AG04450 (cell line): ENCODE measurements at regions not wholly inside any gene's neighbourhood (a gene's known extent, or its start where the extent isn't known, plus 50 kb on each side); places are given as distances from the start of the nearest gene placed in this dataset.

Source experiments
- CTCF ChIA-PET: fragments of 300-600, 350-600 bp; formaldehyde crosslinking; extraction: SDS; loops from one replicate; lab custom pipeline; 2022; ENCODE audit warnings: antibody characterized with exemption, inconsistent platforms; lab: Charles Lee
- POLR2A ChIA-PET: fragments of 350-600 bp; formaldehyde crosslinking; extraction: SDS; loops from one replicate; lab custom pipeline; 2021; ENCODE audit warnings: antibody characterized with exemption, inconsistent platforms; lab: Yijun Ruan, JAX
- DNase-seq: peaks from one replicate; pipeline ENCODE4 v3.0.0-alpha.2; 2011; ENCODE audit warnings: low read depth, low spot score
- H3K27ac ChIP-seq: one replicate; pipeline ENCODE4 v1.5.1; 2012; ENCODE audit warnings: low read depth, low read length, control low read depth
- H3K27me3 ChIP-seq: one replicate; pipeline ENCODE4 v1.6.0; 2012; ENCODE audit warnings: low read length; ENCODE audit not compliant: control insufficient read depth, insufficient read depth
- H3K4me3 ChIP-seq: 2 replicates; pipeline ENCODE4 v1.5.1; 2011; ENCODE audit warnings: mild to moderate bottlenecking, low read depth, low read length, control low read depth
- H3K9me3 ChIP-seq: 2 replicates; pipeline ENCODE4 v1.5.1; 2012; ENCODE audit warnings: low read length; ENCODE audit not compliant: control insufficient read depth, insufficient read depth
- TF ChIP-seq, protein P1 (sequence below): IDR thresholded peaks from 2 replicates; pipeline ENCODE4 v1.5.1; 2011; ENCODE audit warnings: low read depth, low read length, control low read depth, inconsistent platforms

DNA sequence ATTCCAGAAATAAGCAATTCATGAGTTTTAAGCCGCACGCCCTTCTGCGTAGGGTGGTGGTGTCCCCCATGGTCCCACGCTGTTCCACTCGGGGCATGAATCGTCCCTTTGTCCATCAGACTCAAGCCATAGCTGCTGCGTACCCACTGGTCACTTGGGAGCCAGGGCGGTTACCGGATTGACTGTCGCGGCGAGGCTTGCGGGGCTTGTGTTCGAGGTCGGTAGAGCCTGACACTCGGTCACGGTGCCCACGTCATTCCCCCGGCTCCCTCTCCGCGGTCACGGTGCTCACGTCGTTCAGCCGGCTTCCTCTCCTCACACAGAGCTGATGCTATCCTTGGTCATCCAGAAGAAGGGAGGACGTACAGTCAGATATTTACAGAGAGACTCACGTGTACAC is 1227.0 kb downstream of the BRD1 start:
- ChIA-PET CTCF (no interaction called here), POLR2A (no interaction called here)
- TF ChIP-seq, protein P1, sequence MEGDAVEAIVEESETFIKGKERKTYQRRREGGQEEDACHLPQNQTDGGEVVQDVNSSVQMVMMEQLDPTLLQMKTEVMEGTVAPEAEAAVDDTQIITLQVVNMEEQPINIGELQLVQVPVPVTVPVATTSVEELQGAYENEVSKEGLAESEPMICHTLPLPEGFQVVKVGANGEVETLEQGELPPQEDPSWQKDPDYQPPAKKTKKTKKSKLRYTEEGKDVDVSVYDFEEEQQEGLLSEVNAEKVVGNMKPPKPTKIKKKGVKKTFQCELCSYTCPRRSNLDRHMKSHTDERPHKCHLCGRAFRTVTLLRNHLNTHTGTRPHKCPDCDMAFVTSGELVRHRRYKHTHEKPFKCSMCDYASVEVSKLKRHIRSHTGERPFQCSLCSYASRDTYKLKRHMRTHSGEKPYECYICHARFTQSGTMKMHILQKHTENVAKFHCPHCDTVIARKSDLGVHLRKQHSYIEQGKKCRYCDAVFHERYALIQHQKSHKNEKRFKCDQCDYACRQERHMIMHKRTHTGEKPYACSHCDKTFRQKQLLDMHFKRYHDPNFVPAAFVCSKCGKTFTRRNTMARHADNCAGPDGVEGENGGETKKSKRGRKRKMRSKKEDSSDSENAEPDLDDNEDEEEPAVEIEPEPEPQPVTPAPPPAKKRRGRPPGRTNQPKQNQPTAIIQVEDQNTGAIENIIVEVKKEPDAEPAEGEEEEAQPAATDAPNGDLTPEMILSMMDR: no peak
- H3K27ac ChIP-seq: no peak overlapping the region
- no peak overlapping the region for H3K4me3 ChIP-seq
- H3K9me3 ChIP-seq: peaks cover 87% of the 10 kb centered on the region
- no peaks in the 10 kb centered on the region for H3K27me3 ChIP-seq
- no peak for DNase-seq

DNA sequence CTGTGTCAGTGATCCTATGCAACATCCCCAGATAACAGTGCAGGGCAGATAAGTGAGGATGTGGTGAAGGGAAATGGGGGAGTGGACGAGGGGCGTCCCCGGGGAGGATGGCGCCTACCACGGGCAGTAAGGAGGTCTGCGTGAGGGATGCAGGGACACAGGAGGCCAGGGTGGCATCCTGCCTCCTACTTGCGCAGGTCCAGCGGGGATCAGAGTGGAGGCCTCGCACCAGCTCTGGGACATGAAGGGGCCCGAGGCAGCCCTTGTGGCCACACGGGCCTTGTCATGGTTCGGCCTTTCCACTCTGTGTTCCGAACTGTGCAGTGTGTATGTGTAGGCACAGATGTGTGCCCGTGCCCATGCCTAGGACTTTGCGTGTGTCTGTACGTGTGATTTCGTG is 1227.5 kb downstream of the BRD1 start:
- POLR2A ChIA-PET: no interaction called here

DNA sequence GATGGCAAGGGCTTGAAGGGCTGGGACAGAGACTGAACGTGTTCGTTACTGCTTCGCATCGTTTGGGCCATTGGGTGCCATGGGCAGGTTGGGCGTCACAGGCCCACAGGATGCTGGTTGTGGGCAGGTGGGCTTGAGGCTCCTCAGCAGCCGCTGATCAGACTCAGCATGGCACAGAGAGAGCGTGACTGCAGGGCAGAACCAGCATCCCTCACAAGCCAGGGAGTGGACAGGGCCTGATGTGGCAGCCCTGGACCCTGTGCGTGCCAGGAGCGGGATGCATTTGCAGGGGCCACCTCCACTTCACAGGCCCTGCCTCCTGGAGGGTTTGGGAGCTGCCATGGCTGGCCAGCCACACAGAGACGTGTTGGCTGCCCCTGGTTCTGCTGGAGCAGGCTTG is 1228.3 kb downstream of the BRD1 start:
- POLR2A ChIA-PET: no interaction called here
- H3K27ac ChIP-seq: no peak overlapping the region
- no peak overlapping the region for H3K4me3 ChIP-seq
- no peaks in the 10 kb centered on the region for H3K27me3 ChIP-seq
- TF ChIP-seq, protein P1: no peak
- CTCF ChIA-PET: no interaction called here
- no peak for DNase-seq
- H3K9me3 ChIP-seq: peaks cover 95% of the 10 kb centered on the region

More for the DNA sequence above, 1227.5 kb downstream of the BRD1 start:
- Histone ChIP-seq H3K27me3 (no peaks in the 10 kb centered on the region), H3K27ac (no peak overlapping the region), H3K4me3 (no peak overlapping the region), H3K9me3 (peaks cover 91% of the 10 kb centered on the region)
- DNase-seq: no peak
- TF ChIP-seq, protein P1: no peak
- CTCF ChIA-PET: no interaction called here

DNA sequence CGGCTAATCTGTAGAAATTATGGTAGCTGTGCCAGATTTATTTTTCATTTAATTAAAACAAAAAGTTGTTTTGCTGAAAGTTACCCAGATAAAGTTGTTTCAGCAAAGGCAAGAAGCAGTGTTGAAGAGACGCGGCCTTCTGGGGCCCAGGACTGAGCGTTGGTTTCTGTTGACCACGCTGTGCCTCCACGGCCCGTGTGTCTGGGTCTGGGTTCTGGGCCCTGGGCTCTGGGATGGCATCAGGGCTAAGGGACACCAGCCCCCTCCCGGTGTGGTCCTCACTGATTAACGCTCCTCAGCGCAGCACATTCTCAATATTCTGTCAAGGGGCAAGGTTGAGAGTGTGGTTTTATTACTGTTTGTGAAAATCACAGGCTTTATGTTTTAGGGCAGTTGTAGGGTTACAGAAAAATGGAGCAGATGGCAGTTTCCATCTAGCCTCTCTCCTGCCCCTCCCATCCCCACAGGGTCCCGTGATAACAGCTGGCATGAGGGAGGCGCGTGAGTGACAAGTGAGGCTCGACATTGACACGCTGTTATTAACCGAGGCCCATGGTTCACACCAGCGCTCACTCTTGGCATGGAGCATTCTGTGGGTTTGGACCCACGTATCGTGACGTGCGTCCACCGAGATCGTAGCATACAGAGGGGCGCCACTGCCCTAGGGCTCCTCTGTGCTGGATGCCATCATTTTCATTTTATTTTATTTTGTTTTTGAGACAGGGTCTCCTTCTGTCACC is 1231.4 kb downstream of the BRD1 start:
- H3K27me3 ChIP-seq: no peaks in the 10 kb centered on the region
- CTCF ChIA-PET: no interaction called here
- TF ChIP-seq, protein P1: no peak
- no peak overlapping the region for H3K27ac ChIP-seq
- DNase-seq: no peak
- no peak overlapping the region for H3K4me3 ChIP-seq
- peaks cover 96% of the 10 kb centered on the region for H3K9me3 ChIP-seq
- POLR2A ChIA-PET: no interaction called here

DNA sequence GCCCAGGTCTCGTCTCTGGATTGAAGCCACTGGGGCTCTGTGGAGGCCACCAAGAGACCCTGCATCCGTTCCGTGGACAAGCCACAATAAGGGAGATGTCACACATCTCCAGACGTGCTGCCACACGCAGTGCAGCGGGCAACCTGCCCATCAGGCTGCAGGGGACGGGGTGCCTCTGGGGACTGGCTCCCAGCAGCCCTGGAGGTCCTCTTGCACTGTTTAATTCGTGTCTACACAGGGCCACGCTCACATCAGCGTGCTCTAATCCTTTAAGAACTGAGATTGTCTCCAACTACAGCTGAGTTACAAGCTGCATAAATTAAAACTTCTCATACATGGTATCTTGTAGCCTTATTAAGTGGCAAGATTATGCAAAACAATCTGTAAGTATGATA is 1232.2 kb downstream of the BRD1 start:
- Histone ChIP-seq H3K9me3 (peaks cover 97% of the 10 kb centered on the region), H3K27ac (no peak overlapping the region), H3K27me3 (no peaks in the 10 kb centered on the region), H3K4me3 (no peak overlapping the region)
- ChIA-PET POLR2A (no interaction called here), CTCF (no interaction called here)
- DNase-seq: no peak
- TF ChIP-seq, protein P1: no peak
